GM12878 (cell line): ENCODE measurements at regions not wholly inside any gene's neighbourhood (a gene's known extent, or its start where the extent isn't known, plus 50 kb on each side); places are given as distances from the start of the nearest gene placed in this dataset.

ENCODE experiments used
- ATAC-seq: fragments of 200-7000 bp; cut with Tn5 transposase; 3 replicates; pipeline ENCODE4 v1.9.1; 2020; ENCODE audit warnings: mild to moderate bottlenecking, moderate library complexity
- BruUV-seq: library from RNA; stranded (reverse); fragments of 400-500 nt; replicated peaks from 2 replicates; lab custom pipeline; 2021; lab: Mats Ljungman, UMichigan
- CTCF ChIA-PET: fragments of 300-600 bp; sonication (Branson Sonifier 250); formaldehyde crosslinking; extraction: SDS; loops from one replicate; lab custom pipeline; 2021; ENCODE audit warnings: inconsistent platforms; lab: Yijun Ruan, JAX
- POLR2A ChIA-PET: fragments of 350-600 bp; formaldehyde crosslinking; extraction: SDS; loops from one replicate; lab custom pipeline; 2021; ENCODE audit warnings: inconsistent platforms; lab: Charles Lee
- RAD21 ChIA-PET: fragments of 300-600 bp; sonication (Branson Sonifier 250); formaldehyde crosslinking; loops from one replicate; lab custom pipeline; 2023; ENCODE audit warnings: antibody characterized with exemption; ENCODE audit not compliant: unreplicated experiment; lab: Charles Lee
- SMC1A ChIA-PET: fragments of 300-600 bp; sonication (Branson Sonifier 250); formaldehyde crosslinking; loops from one replicate; lab custom pipeline; 2023; ENCODE audit not compliant: unreplicated experiment, uncharacterized antibody; lab: Charles Lee
- DNase-seq: peaks from one replicate; pipeline ENCODE4 v3.0.0-alpha.2; 2011; ENCODE audit warnings: low read depth, low spot score
- FAIRE-seq: peaks from 3 replicates; lab custom pipeline; 2011; peaks lifted over from hg19 to GRCh38; lab: Jason Lieb, UNC
- H2AFZ ChIP-seq: 2 replicates; pipeline ENCODE4 v1.6.0; 2011; ENCODE audit warnings: low read depth, low read length, control low read depth; ENCODE audit not compliant: control insufficient read depth
- H3K27ac ChIP-seq: 2 replicates; pipeline ENCODE4 v1.5.1; 2011; ENCODE audit warnings: control low read depth; ENCODE audit not compliant: control insufficient read depth, insufficient read depth
- H3K27me3 ChIP-seq, 2 experiments: replicated peaks in 1 of 2; 2 replicates each; pipeline versions ENCODE4 v1.6.0 to v1.6.1; 2011; ENCODE audit warnings: low read length in 1 of 2; ENCODE audit not compliant: control insufficient read depth in 2 of 2, insufficient read depth in 2 of 2
- H3K36me3 ChIP-seq, 2 experiments: 2 replicates each; pipeline ENCODE4 v1.5.1; 2011; ENCODE audit warnings: low read length in 1 of 2; ENCODE audit not compliant: control insufficient read depth in 2 of 2, insufficient read depth in 2 of 2
- H3K4me1 ChIP-seq: 2 replicates; pipeline ENCODE4 v1.6.1; 2011; ENCODE audit warnings: mild to moderate bottlenecking, low read length, moderate library complexity, mixed read lengths; ENCODE audit not compliant: control insufficient read depth, insufficient read depth
- H3K4me2 ChIP-seq: 2 replicates; pipeline ENCODE4 v1.6.0; 2011; ENCODE audit warnings: control low read depth; ENCODE audit not compliant: control insufficient read depth, insufficient read depth
- H3K4me3 ChIP-seq: fragments of 200-600 bp; sonication (generic); 2 replicates; pipeline ENCODE4 v1.5.1; 2016
- H3K79me2 ChIP-seq: 2 replicates; pipeline ENCODE4 v1.6.0; 2011; ENCODE audit warnings: low read length; ENCODE audit not compliant: control insufficient read depth, insufficient read depth
- H3K9ac ChIP-seq: 2 replicates; pipeline ENCODE4 v1.8.0; 2011; ENCODE audit warnings: low read length, control low read depth, mixed read lengths; ENCODE audit not compliant: control insufficient read depth, insufficient read depth
- H3K9me3 ChIP-seq: replicated peaks from 3 replicates; pipeline ENCODE4 v1.5.1; 2011; ENCODE audit warnings: mild to moderate bottlenecking, low read length; ENCODE audit not compliant: control insufficient read depth, insufficient read depth
- H4K20me1 ChIP-seq: 2 replicates; pipeline ENCODE4 v1.6.0; 2011; ENCODE audit not compliant: control insufficient read depth, insufficient read depth
- ATF7 ChIP-seq: fragments of 450-650 bp; IDR thresholded peaks from 2 replicates; pipeline ENCODE4 v1.6.1; 2016; ENCODE audit warnings: low read depth, mild to moderate bottlenecking
- BACH1 ChIP-seq: fragments of 450-650 bp; IDR thresholded peaks from 2 replicates; pipeline ENCODE4 v1.6.1; 2017; ENCODE audit warnings: mild to moderate bottlenecking, borderline replicate concordance
- CHD1 ChIP-seq: IDR thresholded peaks from 2 replicates; pipeline ENCODE4 v1.6.1; 2012; ENCODE audit warnings: low read depth, low read length, improper control_type of control experiment
- EP300 ChIP-seq, 2 experiments: fragments of 150-350 bp in 1 of 2; IDR thresholded peaks; 2 replicates each; pipeline ENCODE4 v1.6.1; 2011 to 2012; ENCODE audit warnings: low read depth in 2 of 2, low read length in 2 of 2, borderline replicate concordance in 1 of 2, improper control_type of control experiment in 1 of 2, inconsistent platforms in 1 of 2; ENCODE audit not compliant: control insufficient read depth in 1 of 2
- JUNB ChIP-seq: IDR thresholded peaks from 2 replicates; pipeline ENCODE4 v1.6.1; 2016; ENCODE audit warnings: antibody characterized with exemption, mild to moderate bottlenecking
- MYB ChIP-seq: fragments of 150-350 bp; IDR thresholded peaks from 2 replicates; pipeline ENCODE4 v1.6.1; 2014; ENCODE audit warnings: mild to moderate bottlenecking, low read depth, low read length, borderline replicate concordance
- NFXL1 ChIP-seq: fragments of 450-650 bp; IDR thresholded peaks from 2 replicates; pipeline ENCODE4 v1.6.1; 2017; ENCODE audit warnings: antibody characterized with exemption, mild to moderate bottlenecking, borderline replicate concordance
- PAX5 ChIP-seq: IDR thresholded peaks from 2 replicates; pipeline ENCODE4 v1.6.1; 2011; ENCODE audit warnings: low read depth, low read length, borderline replicate concordance
- POLR2AphosphoS2 ChIP-seq: IDR thresholded peaks from 2 replicates; pipeline ENCODE4 v1.6.1; 2011; ENCODE audit warnings: low read depth, mild to moderate bottlenecking, low read length, improper control_type of control experiment, moderate library complexity
- SMARCA5 ChIP-seq: fragments of 450-650 bp; IDR thresholded peaks from 2 replicates; pipeline ENCODE4 v1.6.1; 2017; ENCODE audit warnings: mild to moderate bottlenecking
- SPI1 ChIP-seq: IDR thresholded peaks from 2 replicates; pipeline ENCODE4 v1.6.1; 2011; ENCODE audit warnings: low read depth, mild to moderate bottlenecking, low read length, moderate library complexity, borderline replicate concordance; ENCODE audit not compliant: insufficient read depth
- USF2 ChIP-seq: IDR thresholded peaks from 2 replicates; pipeline ENCODE4 v1.6.1; 2011; ENCODE audit warnings: low read depth, low read length, improper control_type of control experiment, borderline replicate concordance
- ZNF24 ChIP-seq: fragments of 450-650 bp; IDR thresholded peaks from 2 replicates; pipeline ENCODE4 v1.6.1; 2017; ENCODE audit warnings: antibody characterized with exemption, mild to moderate bottlenecking
- ZNF274 ChIP-seq: IDR thresholded peaks from one replicate; pipeline ENCODE4 v1.8.0; 2011; ENCODE audit not compliant: insufficient read length, insufficient read depth
- WGBS: methylation state at CpG from one replicate; pipeline ENCODE4 v1.1.6; 2016; ENCODE audit warnings: low lambda C conversion rate; ENCODE audit not compliant: insufficient replicate concordance, insufficient coverage; ENCODE audit errors: missing lambda C conversion rate; 5-methylcytosine and 5-hydroxymethylcytosine counted together
- in situ Hi-C: fragments of 300-500 bp; cut with MboI; formaldehyde crosslinking; loops from 9 replicates; pipeline ENCODE4 v1.14.3; 2018; ENCODE audit warnings: mixed read lengths
- intact Hi-C: fragments of 100-400 bp; cut with micrococcal nuclease; formaldehyde crosslinking; loops from one replicate; pipeline ENCODE4 v1.14.2; 2022; ENCODE audit not compliant: unreplicated experiment

DNA sequence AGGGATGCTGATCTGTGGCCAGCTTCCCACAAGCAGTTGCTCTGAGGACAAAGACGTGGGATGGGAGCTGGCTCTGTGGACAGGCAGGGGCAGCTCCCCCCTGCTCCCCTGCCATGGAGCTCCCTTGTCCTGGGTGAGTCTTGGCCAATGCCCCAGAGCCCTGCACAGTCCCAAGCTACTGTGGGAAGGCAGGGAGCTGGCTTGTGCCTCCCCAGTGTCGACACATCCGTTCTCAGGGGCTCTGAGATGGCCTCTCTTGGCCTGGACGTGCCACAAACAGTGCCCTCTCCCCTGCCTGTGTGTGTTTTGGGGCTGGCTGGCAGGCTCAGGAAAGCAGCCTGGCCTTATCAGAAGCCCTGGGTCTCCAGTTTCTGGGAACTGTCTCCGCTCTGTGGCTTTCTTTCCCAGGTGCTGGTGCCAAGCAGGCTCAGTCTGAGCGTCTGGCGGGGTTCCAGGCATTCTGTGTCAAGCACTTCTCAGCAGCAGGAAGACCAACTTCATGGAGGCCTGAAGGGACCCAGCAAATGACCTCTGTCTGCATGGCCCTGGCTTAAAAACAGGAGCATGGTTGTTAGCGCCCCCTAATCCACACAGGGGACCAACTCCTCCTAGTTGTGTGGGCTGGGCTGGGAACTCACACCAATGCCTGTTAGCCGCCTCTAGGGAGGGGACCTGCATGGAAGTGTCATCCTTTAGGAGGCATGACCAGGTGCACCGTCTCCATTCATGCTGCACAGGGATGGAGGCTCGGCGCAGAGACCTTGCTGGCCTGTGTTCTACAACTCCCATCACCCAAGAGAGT is 375.2 kb downstream of the RPS24 start:
- peaks cover 0 to 2% of the 10 kb centered on the region in 2 experiments; a peak in 2 of 4 replicates for H3K27me3 ChIP-seq
- FAIRE-seq (no peak), DNase-seq (no peak), ATAC-seq (no peak)
- no peaks in the 10 kb centered on the region for H3K36me3 ChIP-seq
- H3K4me3 ChIP-seq, result no peak overlapping the region
- BruUV-seq, result no TSS peak
- H3K79me2 ChIP-seq, result no peaks in the 10 kb centered on the region
- WGBS, result 21% methylated on average over 12 of the region's 12 CpGs
- H3K4me2 ChIP-seq, result no peak overlapping the region
- H3K9ac ChIP-seq, result no peak overlapping the region
- H3K27ac ChIP-seq, result no peak overlapping the region
- in situ Hi-C loops (no loop called here), intact Hi-C loops (no loop called here)
- no peak overlapping the region for H2AFZ ChIP-seq
- no peaks in the 10 kb centered on the region for H3K9me3 ChIP-seq
- RAD21 ChIA-PET, result no interaction called here
- SMC1A ChIA-PET, result no interaction called here
- CTCF ChIA-PET, result no interaction called here
- H3K4me1 ChIP-seq, result no peaks in the 10 kb centered on the region
- POLR2A ChIA-PET, result no interaction called here
- TF ChIP-seq SMARCA5 (no peak), NFXL1 (no peak), CHD1 (no peak), ATF7 (no peak), SPI1 (no peak)
- TF ChIP-seq, all 136 proteins: peak for 0
- H4K20me1 ChIP-seq, result no peaks in the 10 kb centered on the region

- Histone ChIP-seq H3K27ac (no peak overlapping the region), H3K36me3 (no peaks in the 10 kb centered on the region), H2AFZ (no peak overlapping the region), H3K9ac (no peak overlapping the region), H3K9me3 (no peaks in the 10 kb centered on the region), H3K4me2 (no peak overlapping the region), H4K20me1 (no peaks in the 10 kb centered on the region), H3K4me3 (no peak overlapping the region), H3K4me1 (no peaks in the 10 kb centered on the region), H3K79me2 (no peaks in the 10 kb centered on the region), H3K27me3 (peaks cover 0 to 2% of the 10 kb centered on the region in 2 experiments; a peak in 2 of 4 replicates)
- SMC1A ChIA-PET, result no interaction called here
- no peak for FAIRE-seq
- no peak for DNase-seq
- BruUV-seq, result no TSS peak
- no peak for ATAC-seq
- POLR2A ChIA-PET, result no interaction called here
- in situ Hi-C loops, result no loop called here
- 34% methylated on average over 15 of the region's 15 CpGs for WGBS
- intact Hi-C loops, result no loop called here
- RAD21 ChIA-PET, result no interaction called here
- CTCF ChIA-PET, result no interaction called here
- TF ChIP-seq ZNF274, result no peak
- TF ChIP-seq BACH1, result no peak
- no peak for TF ChIP-seq POLR2AphosphoS2
- TF ChIP-seq JUNB, result no peak
- TF ChIP-seq USF2, result no peak
- TF ChIP-seq SPI1, result no peak
- no peak for TF ChIP-seq MYB
- no peak for TF ChIP-seq PAX5
- TF ChIP-seq ZNF24, result no peak
- no peak for TF ChIP-seq EP300 (IDR thresholded peaks at IDR 0.05; ENCODE audit: borderline replicate concordance in 1 of 2, control insufficient read depth in 1 of 2, low read depth in 2 of 2, low read length in 2 of 2)
Observed at GRCh38 chr10:78410046-78410965, 376.6 kb downstream of the RPS24 start.
